Thoracic aorta (tissue), 2 donors: ENCODE measurements at regions not wholly inside any gene's neighbourhood (a gene's known extent, or its start where the extent isn't known, plus 50 kb on each side); places are given as distances from the start of the nearest gene placed in this dataset.

Experiments
- ATAC-seq: fragments of 150-250 bp; one replicate; pipeline ENCODE4 v1.8.0; 2017; ENCODE audit warnings: low read depth; ENCODE audit not compliant: insufficient number of reproducible peaks, low FRiP score
- DNase-seq: peaks from one replicate; pipeline ENCODE4 v3.0.0-alpha.2; 2020; ENCODE audit warnings: low spot score
- H3K27ac ChIP-seq, 2 donors: fragments of 200-600 bp; sonication (generic); 1 replicate in 1 of 2; 2 replicates in 1 of 2; pipeline ENCODE4 v1.5.1; 2016; ENCODE audit warnings: mild to moderate bottlenecking in 2 of 2, moderate library complexity in 2 of 2
- H3K27me3 ChIP-seq: fragments of 200-600 bp; sonication (generic); replicated peaks from 2 replicates; pipeline ENCODE4 v1.6.0; 2016; ENCODE audit warnings: mild to moderate bottlenecking; ENCODE audit not compliant: insufficient read depth
- H3K36me3 ChIP-seq: fragments of 200-600 bp; sonication (generic); one replicate; pipeline ENCODE4 v1.5.1; 2016
- H3K4me1 ChIP-seq, 2 donors: fragments of 200-600 bp; sonication (generic); 1 replicate in 1 of 2; 2 replicates in 1 of 2; pipeline versions ENCODE4 v1.5.1 to v1.6.0; 2016; ENCODE audit warnings: low read depth in 2 of 2, mild to moderate bottlenecking in 1 of 2; ENCODE audit not compliant: control insufficient read depth in 1 of 2
- H3K4me3 ChIP-seq: fragments of 200-600 bp; sonication (generic); 2 replicates; pipeline ENCODE4 v1.5.1; 2016; ENCODE audit warnings: mild to moderate bottlenecking
- H3K9me3 ChIP-seq: fragments of 200-600 bp; sonication (generic); 2 replicates; pipeline ENCODE4 v1.5.1; 2016
- CTCF ChIP-seq: fragments of 200-600 bp; sonication (generic); IDR thresholded peaks from one replicate; pipeline ENCODE4 v1.5.1; 2019; ENCODE audit warnings: antibody characterized with exemption

DNA sequence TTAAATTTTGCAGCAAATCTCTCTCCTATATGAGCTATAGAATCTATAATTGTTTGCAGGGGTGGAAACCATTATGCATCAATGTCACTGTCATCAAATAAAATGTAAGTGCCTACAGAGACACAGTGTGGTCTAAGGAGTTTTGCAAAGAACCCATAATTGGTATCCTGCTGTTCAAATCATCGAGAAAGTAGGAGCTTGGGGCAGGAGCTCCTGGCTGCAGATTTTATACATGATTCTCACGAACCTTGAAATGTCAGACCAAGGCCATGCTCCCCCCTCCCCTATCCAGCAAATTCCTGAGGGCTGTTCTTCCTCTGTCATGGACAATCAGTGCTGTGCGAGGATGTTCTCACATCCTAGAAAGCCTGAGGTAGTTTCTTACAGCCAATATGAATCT, 119.5 kb upstream of the CYRIA start:
- no peak for DNase-seq
- ATAC-seq, result no peak
- TF ChIP-seq CTCF, result no peak
- no peaks in the 10 kb centered on the region for H3K4me1 ChIP-seq
- H3K27me3 ChIP-seq, result no peaks in the 10 kb centered on the region
- no peak overlapping the region for H3K4me3 ChIP-seq
- H3K9me3 ChIP-seq, result no peaks in the 10 kb centered on the region
- no peaks in the 10 kb centered on the region for H3K36me3 ChIP-seq
- no peak overlapping the region for H3K27ac ChIP-seq

- no peak for TF ChIP-seq CTCF
- H3K9me3 ChIP-seq, result no peaks in the 10 kb centered on the region
- H3K27ac ChIP-seq, result no peak overlapping the region
- H3K36me3 ChIP-seq, result no peaks in the 10 kb centered on the region
- ATAC-seq, result no peak
- no peak for DNase-seq
- H3K4me3 ChIP-seq, result no peak overlapping the region
- no peaks in the 10 kb centered on the region for H3K27me3 ChIP-seq
- no peaks in the 10 kb centered on the region for H3K4me1 ChIP-seq
Measured at GRCh38 chr2:16784652-16785051, 119.0 kb upstream of the CYRIA start.

GRCh38 chr2:16777123-16777870, 111.7 kb upstream of the CYRIA start:
- H3K4me1 ChIP-seq, result no peaks in the 10 kb centered on the region
- H3K4me3 ChIP-seq, result no peak overlapping the region
- no peak for TF ChIP-seq CTCF
- H3K36me3 ChIP-seq, result no peaks in the 10 kb centered on the region
- H3K27ac ChIP-seq, result no peak overlapping the region
- no peak for DNase-seq
- ATAC-seq, result no peak
- H3K27me3 ChIP-seq, result no peaks in the 10 kb centered on the region
- H3K9me3 ChIP-seq, result no peaks in the 10 kb centered on the region

- Histone ChIP-seq H3K9me3 (no peaks in the 10 kb centered on the region), H3K4me1 (no peaks in the 10 kb centered on the region), H3K27ac (no peak overlapping the region), H3K36me3 (no peaks in the 10 kb centered on the region), H3K4me3 (no peak overlapping the region), H3K27me3 (no peaks in the 10 kb centered on the region)
- ATAC-seq, result no peak
- no peak for DNase-seq
- TF ChIP-seq CTCF, result no peak
Measured at GRCh38 chr2:16775899-16776231, 110.2 kb upstream of the CYRIA start.

- ATAC-seq, result no peak
- no peaks in the 10 kb centered on the region for H3K9me3 ChIP-seq
- no peaks in the 10 kb centered on the region for H3K36me3 ChIP-seq
- H3K27ac ChIP-seq, result no peak overlapping the region
- H3K4me3 ChIP-seq, result no peak overlapping the region
- no peaks in the 10 kb centered on the region for H3K4me1 ChIP-seq
- no peak for DNase-seq
- no peak for TF ChIP-seq CTCF
- H3K27me3 ChIP-seq, result no peaks in the 10 kb centered on the region
Measured at GRCh38 chr2:16774980-16775898, 109.6 kb upstream of the CYRIA start.
